ENCODE measurements at regions not wholly inside any gene's neighbourhood (a gene's known extent, or its start where the extent isn't known, plus 50 kb on each side); places are given as distances from the start of the nearest gene placed in this dataset.
"Not testable (repeated sequence)": the region's sequence is repeated elsewhere in the genome, so short reads cannot be mapped to it uniquely, and the experiment has no call there.

DNA sequence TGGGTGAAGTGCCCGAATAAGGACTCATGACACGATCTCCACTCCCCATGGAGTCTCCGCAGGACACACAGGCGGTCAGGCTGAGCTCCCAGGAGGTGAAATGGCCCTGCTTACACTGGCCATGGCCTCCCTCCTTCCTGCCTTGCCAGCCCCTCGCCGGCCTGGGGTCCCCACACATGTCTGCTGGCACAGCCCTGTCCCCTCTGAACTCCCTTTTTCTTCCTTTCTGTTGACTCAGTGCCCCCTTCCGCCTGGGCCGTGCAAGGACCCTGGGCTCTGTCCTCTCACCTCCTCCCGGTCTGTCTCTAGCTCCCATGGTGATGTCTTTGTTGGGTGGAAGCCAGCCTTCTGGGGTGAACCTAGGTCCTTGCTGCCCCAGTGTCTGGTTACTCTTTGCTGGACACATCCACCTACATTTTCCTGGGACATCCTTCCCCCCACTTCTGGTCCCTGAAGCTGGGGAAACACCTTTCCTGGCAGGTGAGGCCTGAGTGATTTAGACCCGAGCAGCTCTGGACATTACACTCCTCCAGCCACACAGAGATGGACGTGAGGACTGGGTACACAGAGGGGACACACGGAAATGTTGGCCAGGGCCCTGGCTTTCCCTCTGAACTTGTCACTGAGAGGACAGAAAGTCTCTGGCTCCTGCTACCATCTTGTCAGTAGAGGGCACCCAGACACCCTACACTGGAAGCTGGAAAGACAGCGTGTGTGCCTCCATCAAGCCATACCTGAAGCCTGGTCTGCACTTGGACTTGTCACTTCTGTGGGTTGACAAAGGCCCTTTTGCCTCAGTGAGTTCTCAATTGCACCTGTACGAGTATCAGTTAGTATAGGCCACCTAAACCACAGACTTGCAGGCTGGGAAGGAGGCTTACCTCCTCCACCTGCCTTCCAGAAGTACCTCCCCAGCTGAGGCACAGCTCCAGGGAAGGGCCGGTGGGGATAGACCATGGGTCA lies 864.3 kb downstream of the TBC1D22A start:
- no peak for DNase-seq (ENCODE audit: low read depth)

GRCh38 chr22:47625531-47626427 lies 863.3 kb downstream of the TBC1D22A start:
- no peak for DNase-seq (ENCODE audit: low read depth)

DNA sequence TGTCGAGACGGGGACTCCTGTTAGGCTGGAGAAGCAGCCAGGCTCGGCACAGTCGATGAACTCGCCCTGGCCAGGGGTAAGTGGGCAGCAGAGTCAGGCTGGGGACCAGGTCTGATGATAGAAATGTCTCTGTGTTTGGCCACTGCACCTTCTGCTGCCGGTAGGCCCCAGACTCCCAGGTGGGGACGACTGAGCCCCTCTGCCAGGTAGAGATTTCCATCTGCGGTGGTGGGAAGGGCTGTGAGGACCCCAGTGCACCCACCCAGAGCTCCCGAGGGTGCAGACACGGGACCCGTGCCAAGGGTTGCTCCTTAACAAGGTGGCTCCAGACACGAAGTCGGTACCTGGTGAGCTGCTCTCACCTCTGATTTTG lies 862.5 kb downstream of the TBC1D22A start:
- no peak for DNase-seq (ENCODE audit: low read depth)

GRCh38 chr22:47624252-47625012 lies 862.0 kb downstream of the TBC1D22A start:
- no peak for DNase-seq (ENCODE audit: low read depth)

GRCh38 chr22:47623763-47624148 lies 861.3 kb downstream of the TBC1D22A start:
- no peak for DNase-seq (ENCODE audit: low read depth)

- DNase-seq (ENCODE audit: low read depth), result no peak
Measured at GRCh38 chr22:47623066-47623762, 860.8 kb downstream of the TBC1D22A start.

DNA sequence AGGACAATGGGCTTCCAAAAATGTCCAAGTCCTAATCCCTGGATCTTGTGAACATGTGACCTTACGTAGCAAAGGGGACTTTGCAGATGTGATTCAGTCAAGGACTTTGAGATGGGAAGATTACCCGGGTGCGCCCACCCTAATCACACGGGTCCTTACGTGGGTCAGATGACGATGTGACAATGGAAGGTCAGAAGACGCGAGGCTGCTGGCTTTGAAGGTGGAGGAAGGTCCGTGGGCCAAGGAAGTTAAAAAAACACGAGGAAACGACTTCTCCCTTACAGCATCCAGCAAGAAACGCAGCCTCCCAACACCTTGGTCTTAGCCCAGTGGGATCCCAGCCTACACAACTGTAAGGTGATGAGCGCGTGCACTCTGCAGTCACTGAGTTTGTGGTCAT lies 860.1 kb downstream of the TBC1D22A start:
- DNase-seq (ENCODE audit: low read depth), result no peak

DNA sequence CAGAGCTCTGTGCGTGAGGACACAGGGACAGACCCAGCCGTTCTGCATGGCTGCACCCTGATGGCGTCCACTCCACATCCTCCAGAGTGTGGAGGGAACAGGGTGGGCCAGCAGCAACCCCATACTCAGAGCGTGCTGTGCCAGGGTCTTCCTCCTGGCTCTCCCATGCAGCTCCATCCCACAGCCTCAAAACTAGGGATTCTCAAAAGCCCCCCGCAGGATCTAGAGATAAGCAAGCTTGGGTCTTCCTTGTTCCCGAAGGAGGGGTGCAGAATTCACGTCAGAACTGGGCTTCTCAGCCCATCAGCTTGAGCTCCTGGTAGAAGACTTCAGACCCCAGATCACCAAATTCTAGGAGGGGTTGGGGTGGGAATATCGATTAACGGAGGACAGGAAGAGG lies 858.8 kb downstream of the TBC1D22A start:
- no peak for DNase-seq (ENCODE audit: low read depth)

DNA sequence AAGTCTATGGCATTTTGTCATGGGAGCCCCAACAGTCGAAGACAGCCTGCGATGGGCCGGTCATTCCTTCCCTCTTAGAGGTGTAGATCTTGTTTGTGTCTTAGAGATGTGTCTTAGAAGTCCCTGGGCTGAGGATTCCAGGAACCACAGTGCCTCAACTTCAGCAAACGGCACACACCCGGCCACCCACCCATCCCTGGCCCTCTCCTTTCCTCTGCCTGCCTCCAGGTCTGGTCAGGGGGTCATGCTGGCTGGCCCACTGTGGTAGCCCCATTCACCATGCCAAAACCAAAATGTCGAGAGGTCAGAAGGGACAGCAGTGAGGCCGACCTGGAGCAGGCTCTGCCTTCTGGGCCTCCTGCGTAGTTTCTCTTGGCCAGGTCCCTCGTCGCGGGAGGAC lies 857.9 kb downstream of the TBC1D22A start:
- no peak for DNase-seq (ENCODE audit: low read depth)

- DNase-seq (ENCODE audit: low read depth), result no peak
Measured at GRCh38 chr22:47619631-47620030, 857.2 kb downstream of the TBC1D22A start.

GRCh38 chr22:47618180-47619010 lies 855.9 kb downstream of the TBC1D22A start:
- no peak for DNase-seq (ENCODE audit: low read depth)

DNA sequence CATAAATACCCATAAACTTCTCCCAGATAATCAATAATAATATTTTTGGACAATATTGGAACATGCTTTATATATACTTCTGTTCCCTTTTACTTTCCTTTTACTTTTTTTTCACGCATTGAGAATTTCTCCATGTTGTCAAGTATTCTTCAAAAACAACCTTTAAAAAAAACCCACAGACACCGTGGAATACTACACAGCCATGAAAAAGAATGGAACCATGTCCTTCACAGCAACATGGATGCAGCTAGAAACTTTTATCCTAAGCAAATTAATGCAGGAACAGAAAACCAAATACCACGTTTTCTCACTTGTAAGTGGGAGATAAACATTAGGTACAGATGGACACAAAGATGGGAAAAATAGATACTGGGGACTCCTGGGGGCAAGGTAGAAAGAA lies 854.7 kb downstream of the TBC1D22A start:
- DNase-seq (ENCODE audit: low read depth), result no peak

DNA sequence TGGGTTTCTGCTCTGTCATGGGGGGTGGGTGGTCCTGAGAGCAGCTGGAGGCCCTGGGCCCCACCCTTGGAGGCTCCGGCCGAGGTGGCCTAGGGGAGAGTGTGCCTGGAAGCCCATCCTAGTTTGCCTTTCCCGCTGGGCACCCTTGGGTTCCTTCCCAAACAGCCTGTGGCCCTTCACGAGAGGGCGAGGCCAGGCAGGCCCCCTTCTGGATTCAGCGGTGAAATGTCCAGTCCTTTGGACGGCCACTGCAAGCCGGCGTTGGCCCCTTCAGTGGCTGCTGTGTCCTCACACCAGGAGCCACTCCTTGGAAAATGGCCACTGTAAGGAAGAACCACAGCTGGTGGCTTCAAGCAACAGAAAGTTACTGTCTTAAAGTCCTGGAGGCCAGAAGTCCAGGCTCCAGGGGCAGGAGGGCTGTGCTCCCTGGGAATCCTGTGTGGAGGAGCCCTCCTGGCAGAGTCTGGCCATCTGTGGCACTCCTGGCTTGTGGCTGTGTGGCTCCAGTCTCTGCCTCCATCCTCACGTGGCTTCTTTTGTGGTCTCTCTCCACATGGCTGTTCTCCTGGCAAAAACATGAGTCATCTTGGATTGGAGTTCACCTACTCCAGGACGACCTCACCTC lies 854.1 kb downstream of the TBC1D22A start:
- DNase-seq (ENCODE audit: low read depth), result no peak

DNA sequence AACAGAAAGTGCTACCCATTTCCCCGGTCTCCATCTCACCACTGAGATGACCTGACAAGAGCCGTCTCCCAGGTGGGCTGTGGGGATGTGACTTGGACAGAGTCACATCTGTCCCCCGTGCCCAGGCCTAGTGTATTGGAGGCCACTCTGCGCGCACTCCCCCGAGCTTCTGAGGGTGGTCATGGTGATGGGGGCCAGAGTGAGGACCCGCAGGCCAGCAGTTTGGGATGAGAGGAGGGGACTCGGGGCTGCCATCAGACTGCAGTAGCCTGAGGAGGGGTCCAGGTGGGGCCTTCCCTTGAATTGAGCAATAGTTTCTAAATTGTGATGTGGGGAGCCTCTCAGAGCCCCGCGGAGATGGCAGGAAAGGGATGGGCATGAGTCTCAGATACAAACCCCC lies 852.6 kb downstream of the TBC1D22A start:
- DNase-seq (ENCODE audit: low read depth), result no peak

DNA sequence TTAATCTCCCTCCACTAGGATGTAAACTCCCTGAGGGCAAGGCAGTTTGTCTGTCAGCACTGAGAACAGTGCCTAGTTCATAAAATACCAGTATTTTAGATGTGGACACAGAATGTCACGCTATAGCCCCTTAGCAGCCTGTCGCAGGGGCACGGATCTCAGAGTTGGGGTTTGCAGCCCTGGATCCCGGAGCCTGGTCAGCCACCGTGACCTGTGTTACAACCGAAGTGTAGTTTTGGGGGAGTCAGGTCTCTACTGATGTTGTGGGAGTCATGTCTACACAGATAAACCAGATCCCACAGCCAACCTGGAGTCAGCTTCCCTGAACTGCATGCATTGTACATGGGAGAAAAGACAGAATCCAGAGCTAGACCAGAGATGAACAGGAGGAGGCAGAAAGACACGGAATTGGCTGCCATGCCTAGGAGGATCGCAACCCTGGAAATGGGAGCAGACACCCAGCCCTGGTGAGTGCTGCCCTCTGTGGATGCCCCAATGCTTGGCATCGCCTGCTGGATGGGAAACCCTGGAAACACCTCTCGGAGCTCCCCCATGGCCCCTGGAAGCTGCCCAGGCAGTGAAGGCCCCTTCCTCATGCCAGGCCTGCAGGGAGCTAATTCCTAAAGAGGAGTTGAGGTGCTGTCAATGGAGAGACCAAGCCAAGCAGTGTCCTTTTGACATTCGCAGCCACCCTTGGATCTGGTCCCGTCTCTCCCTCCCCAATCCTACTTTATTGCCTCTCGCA lies 851.3 kb downstream of the TBC1D22A start:
- no peak for DNase-seq (ENCODE audit: low read depth)

DNA sequence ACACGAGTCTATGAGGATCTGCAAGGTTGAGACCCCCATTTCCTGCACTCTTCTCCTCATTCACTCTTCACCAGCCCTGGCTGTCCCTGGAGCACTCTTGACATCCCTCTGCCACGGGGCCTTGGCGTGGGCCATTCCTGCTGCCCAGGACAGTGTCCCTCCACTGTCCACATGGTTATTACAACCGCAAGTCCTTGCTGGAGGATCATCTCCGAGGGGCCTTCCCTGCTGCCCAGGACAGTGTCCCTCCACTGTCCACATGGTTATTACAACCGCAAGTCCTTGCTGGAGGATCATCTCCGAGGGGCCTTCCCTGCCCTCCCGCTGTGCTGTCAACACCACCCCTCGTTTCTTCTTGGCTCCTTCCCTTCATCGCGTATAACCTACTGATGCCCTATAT lies 850.7 kb downstream of the TBC1D22A start:
- not testable (repeated sequence) for DNase-seq (ENCODE audit: low read depth)

DNA sequence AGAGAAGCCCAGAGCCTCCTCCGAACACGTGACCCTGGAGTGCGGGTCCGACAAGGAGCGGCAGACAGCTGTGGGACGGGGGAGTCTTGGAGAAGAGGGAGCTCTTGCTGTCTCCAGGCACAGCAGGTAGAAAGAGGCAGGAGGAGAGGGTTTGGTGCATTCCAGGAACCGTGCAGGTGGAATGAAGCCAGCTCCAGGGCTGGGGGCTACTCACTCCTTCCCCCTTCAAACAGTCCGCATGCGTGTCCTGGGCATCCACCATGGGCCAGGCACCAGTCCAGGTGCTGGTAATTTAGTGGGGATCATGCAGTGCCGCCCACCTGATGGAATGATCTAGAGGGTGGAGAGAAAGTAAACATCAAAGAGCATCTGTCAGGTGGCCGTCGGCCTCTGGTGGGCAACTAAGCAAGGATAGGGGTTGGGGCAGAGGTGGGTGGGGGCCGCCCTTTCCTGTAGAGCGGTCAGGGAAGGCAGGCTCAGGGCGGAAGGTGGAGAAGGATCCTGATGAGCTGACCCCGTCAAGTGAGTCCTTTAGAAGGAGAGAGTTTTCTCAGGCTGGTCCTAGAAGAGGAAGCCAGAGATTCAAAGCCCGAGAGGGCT lies 850.0 kb downstream of the TBC1D22A start:
- no peak for DNase-seq (ENCODE audit: low read depth)

GRCh38 chr22:47610764-47611163 lies 848.3 kb downstream of the TBC1D22A start:
- DNase-seq (ENCODE audit: low read depth), result no peak

DNA sequence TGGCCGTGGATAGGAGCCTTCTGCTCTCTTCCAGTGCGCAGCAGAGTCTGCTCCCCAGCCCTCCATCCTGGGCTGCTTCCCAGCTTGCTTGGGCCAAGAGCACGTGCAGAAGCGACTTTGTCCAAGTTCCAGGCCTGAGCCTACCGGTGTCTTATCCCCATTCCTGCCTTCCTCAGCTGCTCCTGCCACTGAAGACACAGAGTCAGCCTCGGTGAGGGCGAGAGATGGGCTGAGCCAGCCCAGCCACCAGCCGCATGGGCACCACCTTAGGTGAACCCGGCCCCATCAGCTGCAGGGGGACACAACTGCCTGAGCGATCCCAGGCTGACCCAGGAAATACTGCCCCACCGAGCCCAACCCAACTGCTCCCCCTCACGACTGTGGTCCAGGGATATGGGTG lies 847.8 kb downstream of the TBC1D22A start:
- DNase-seq (ENCODE audit: low read depth), result no peak
